ENCODE measurements at regions not wholly inside any gene's neighbourhood (a gene's known extent, or its start where the extent isn't known, plus 50 kb on each side); places are given as distances from the start of the nearest gene placed in this dataset.
A peak's percentile ranks its signal among the peaks of the same experiment; 100 is the strongest.
"Not testable (repeated sequence)": the region's sequence is repeated elsewhere in the genome, so short reads cannot be mapped to it uniquely, and the experiment has no call there.

DNA sequence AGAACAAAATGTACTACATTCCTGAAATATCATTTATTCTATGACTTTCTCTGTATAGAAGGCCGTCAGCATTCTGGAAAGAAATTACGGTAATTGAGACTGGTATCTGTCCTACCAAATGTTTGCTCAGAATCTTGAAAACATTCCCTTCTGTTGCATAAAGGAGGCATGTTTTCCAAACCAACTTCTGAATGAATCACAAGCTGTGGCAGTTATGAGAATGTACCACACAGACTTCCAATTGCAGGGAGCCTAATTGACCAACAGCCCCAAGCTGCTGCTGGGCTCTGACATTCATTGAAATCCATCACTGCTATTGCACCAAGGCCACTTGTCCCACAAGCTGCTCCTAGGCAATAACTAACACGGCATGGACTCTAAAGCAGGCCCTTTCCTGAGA, 185.3 kb upstream of the CCDC196 start:
- no peak for DNase-seq

- DNase-seq, result no peak
Observed at GRCh38 chr14:66306101-66306500, 180.1 kb upstream of the CCDC196 start.

DNA sequence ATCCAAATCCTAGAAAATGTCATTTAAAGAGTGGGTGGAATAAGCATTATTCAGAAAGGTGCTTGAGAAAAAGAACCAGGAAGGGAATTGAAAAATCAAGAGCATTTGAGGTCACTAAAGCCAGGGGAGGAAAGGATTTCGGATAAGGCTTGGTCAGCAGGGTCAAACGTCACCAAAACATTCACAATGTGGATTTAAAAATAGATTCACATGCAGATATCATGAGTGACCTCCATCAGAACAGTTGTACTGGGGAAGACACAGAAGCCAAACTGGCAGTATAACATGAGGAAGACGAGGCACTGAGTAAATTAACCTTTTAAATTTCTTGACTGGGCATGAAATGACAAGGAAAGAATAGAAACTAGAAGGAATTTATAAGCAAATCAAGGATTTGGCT, 175.1 kb upstream of the CCDC196 start:
- no peak for DNase-seq

- no peak for DNase-seq
Observed at GRCh38 chr14:66311990-66312389, 174.2 kb upstream of the CCDC196 start.

DNA sequence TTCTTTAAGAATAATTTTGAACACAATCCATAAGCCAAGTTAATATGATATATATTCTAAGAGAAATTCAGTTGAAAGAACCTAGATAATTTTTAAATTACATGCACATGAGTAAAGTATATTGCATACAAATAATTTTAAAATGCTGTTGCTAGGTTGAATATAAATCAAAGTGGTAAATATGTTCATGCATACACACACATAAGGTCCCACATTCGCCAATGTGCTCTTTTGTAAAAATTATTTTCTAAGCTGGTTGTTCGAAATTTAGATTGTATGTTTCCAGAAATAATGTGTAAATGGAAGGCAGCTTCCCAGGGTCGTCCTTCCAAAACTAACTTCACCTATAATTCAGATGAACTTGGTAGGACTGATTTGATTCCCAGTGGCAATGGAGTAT, 173.7 kb upstream of the CCDC196 start:
- no peak for DNase-seq

- no peak for DNase-seq
Observed at GRCh38 chr14:66315098-66315497, 171.1 kb upstream of the CCDC196 start.

DNA sequence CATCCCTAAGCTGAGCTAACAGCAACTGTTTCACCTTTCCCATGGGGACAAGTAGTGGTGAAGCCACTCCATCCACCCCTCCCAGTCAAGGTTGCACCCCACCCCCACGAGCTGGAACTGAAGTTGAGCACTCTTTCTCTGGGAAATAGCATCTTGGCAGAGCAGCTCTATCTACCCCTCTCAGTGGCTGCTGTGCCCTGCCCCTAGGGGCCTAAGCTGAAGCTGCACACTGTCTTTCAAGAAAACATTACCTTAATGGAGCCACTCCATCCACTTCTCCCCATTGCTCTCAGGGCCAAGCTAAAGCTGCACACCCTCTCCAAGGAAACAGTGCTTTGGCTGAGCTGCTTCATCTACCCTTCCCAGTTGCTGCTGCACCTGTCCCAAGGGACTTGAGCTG, 170.6 kb upstream of the CCDC196 start:
- DNase-seq, result no peak

GRCh38 chr14:66322564-66322963, 163.6 kb upstream of the CCDC196 start:
- no peak for DNase-seq

DNA sequence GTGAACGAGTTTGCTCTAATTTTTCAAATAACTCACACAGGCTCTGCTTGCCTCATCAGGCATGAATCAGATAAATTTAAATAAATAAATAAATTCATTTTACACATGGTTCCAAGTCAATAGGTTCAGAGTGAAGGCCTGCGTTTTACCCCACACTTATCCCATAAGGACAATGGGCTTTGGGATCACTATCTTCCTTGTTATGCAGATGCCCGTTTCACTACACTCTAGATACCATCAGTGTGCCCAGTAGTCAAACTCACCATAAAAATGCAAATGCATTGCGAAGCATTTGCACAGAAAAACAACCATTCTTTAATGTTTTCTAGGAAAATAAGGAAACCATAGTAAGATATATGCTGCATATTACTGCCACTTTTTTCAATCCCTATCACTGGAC, 155.9 kb upstream of the CCDC196 start:
- DNase-seq, result no peak

- DNase-seq, result no peak
Observed at GRCh38 chr14:66330916-66331315, 155.3 kb upstream of the CCDC196 start.

- not testable (repeated sequence) for DNase-seq
Observed at GRCh38 chr14:66333293-66333692, 152.9 kb upstream of the CCDC196 start.

- no peak for DNase-seq
Observed at GRCh38 chr14:66341239-66341638, 144.9 kb upstream of the CCDC196 start.

DNA sequence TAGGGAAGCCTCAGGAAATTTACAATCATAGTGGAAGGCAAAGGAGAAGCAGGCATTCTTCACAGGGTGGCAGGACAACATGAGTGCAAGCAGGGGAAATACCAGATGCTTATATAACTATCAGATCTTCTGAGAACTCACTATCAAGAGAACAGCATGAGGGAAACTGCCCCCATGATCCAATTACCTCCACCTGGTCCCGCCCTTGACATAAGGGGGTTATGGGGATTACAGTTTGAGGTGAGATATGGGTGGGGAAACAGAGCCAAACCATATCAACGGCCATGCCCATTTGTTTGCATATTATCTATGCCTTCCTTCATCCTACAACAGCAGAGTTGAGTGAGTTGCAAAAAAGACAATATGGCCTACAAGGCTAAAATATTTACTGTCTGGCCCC, 140.2 kb upstream of the CCDC196 start:
- DNase-seq, result no peak

GRCh38 chr14:66351310-66351709, 134.9 kb upstream of the CCDC196 start:
- DNase-seq, result no peak

GRCh38 chr14:66359500-66359899, 126.7 kb upstream of the CCDC196 start:
- peak; percentile 36 for DNase-seq

GRCh38 chr14:66360366-66360926, 125.7 kb upstream of the CCDC196 start:
- DNase-seq, result no peak

- no peak for DNase-seq
Observed at GRCh38 chr14:66361013-66361412, 125.2 kb upstream of the CCDC196 start.

GRCh38 chr14:66365388-66365787, 120.8 kb upstream of the CCDC196 start:
- no peak for DNase-seq

DNA sequence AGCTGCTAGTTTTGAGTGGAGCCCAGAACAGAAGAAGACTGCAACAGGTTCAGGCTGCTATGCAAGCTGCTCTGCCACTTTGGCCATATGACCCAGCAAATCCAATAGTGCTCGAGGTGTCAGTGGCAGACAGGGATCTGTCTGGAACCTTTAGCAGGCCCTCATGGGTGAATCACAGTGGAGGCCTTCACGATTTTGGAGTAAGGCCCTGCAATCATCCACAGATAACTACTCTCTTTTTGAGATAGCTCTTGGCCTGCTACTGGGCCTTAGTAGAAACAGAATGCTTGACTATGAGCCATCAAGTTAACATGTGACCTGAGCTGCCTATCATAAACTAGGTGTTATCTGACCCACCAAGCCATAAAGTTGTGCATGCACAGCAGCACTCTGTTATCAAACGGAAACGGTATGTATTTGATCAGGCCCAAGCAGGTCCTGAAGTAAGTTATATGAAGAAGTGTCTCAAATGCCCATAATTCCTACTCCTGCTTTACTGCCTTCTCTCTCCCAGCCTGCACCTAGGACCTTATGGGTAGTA, 116.9 kb upstream of the CCDC196 start:
- no peak for DNase-seq

- no peak for DNase-seq
Observed at GRCh38 chr14:66371776-66372175, 114.4 kb upstream of the CCDC196 start.

- DNase-seq, result no peak
Observed at GRCh38 chr14:66375046-66375964, 110.9 kb upstream of the CCDC196 start.

DNA sequence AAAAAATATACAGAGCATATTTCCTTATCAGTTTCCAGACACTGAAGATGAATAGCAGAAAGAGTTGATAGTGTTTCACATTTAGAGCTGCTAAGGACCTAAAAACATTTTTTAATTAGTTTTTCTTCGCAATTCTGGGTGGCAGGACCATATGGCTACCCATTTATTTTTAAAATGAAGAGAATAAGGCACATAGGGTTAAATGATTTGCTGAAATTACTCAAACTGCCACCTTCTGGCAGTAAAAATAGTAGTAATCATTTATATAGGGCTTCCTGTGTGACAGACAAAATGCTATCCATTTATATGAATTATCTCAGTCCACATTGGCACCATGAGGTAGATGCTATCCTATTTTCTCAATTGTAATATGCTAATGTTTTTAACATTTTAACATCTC, 108.6 kb upstream of the CCDC196 start:
- DNase-seq, result no peak

DNA sequence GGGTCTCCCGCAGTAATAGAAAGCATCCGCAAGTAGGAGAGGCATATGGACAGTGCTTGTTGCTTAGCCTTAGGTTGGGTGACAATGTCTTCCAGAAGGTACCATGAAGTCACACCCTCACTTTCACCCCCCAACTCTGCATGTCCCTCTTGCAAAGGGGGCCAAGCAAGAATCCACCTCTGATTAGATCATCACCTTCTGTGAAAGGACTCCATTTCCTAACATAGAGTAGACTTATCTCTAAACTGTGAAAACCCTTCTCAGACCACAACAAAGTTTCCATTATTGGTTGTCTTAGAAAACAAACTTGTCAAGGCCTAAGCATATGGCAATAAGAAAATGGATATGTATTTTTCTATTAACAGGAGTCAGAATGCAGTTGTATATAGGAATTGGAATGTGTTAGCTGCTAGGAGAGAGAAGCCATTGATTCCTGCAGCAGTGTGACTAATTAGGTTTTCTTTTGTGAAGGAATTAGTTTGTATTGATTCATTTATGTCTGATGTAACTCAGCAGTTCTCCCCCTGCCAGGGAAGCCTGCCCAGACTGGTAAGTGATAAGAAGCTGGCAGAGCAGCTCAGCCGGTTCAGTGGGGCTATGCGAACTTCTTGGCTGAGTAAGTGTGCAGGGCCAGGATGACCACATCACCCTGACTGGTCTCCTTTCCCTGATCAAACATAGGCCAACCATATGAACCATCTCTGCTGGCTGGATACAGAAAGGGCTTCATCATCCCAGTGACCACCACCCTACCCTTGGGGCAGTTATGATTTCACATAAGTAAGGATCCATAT, 107.3 kb upstream of the CCDC196 start:
- DNase-seq, result no peak

DNA sequence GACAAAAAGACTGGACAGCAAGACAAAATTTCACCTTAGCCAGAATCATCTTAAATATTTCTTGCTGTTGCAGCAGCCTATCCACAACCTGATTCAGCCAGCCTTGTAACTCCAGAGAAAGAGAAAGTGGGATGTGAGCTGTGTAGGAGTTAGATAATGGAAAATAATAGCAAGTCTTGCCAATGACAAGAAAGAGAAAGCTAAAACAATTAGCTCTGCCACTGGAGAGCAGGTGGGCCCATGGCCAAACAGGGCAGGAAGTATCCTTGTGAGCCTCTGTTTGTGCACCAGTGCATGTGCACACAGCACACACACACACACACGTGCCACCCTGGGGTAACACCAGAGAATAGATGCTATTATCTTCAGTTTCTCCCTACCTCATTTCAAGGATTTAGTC, 106.0 kb upstream of the CCDC196 start:
- no peak for DNase-seq
